ENCODE measurements at regions not wholly inside any gene's neighbourhood (a gene's known extent, or its start where the extent isn't known, plus 50 kb on each side); places are given as distances from the start of the nearest gene placed in this dataset.

DNA sequence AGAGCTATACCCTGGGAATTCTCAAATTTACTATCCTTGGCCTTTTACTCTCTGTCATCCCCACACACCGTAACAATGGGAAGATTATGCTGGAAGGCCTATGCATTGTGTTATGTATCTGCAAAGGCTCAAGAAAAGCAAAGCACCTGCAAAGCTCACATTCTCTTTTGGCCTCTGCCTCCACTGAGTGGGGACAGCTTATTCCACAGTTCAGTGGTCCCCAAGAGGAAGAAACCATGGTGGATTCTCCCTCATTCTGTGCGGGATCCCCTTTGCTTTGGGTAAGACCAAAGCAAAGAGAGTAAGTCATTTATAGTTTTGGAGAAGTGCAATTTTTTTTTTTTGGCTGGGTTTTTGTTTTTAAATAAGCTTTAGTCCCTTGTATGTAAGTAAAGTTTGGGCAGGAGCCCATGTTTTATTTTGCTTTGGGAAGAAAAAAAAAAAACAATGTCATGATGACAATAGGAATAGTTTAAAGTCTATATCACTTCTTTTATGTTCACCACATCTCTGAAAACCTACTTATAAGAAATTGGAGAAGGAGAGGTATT is 530.6 kb downstream of the FGF9 start:
- H4K20me1 ChIP-seq (replicated peaks in 1 of 2; ENCODE audit: control insufficient read depth in 1 of 2, insufficient read depth in 2 of 2, low read length in 2 of 2) = no peaks in the 10 kb centered on the region
- no peak overlapping the region for H2BK20ac ChIP-seq (ENCODE audit: low read length)
- no peak overlapping the region for H3K56ac ChIP-seq (replicated peaks; ENCODE audit: insufficient read length, low read depth, low read length)
- no peaks in the 10 kb centered on the region for H3K79me1 ChIP-seq (ENCODE audit: low read depth, low read length)
- H3K14ac ChIP-seq (ENCODE audit: insufficient read length) = no peak overlapping the region
- no peak overlapping the region for H3K4ac ChIP-seq (replicated peaks; ENCODE audit: insufficient read length, low read depth, low read length)
- no peaks in the 10 kb centered on the region for H3K36me3 ChIP-seq (ENCODE audit: control insufficient read depth in 2 of 4, insufficient read depth in 4 of 4, low read length in 3 of 4)
- no peaks in the 10 kb centered on the region for H3K79me2 ChIP-seq (ENCODE audit: control insufficient read depth in 1 of 2, insufficient read depth in 2 of 2, low read length in 2 of 2)
- H3K9ac ChIP-seq (replicated peaks in 1 of 4; ENCODE audit: extremely low read depth in 1 of 4, low read depth in 3 of 4, low read length in 3 of 4) = no peak overlapping the region
- ChIA-PET CTCF (ENCODE audit: partially characterized antibody) (interaction anchor here (0.7 kb wide), 1 partner anchor 86 kb away, joined by 3 read pairs; no protein-coding TSS in a partner anchor), POLR2A (ENCODE audit: partially characterized antibody) (no interaction called here)
- H4K8ac ChIP-seq (ENCODE audit: extremely low read depth, insufficient read depth, low read length) = no peak overlapping the region
- H2BK15ac ChIP-seq (ENCODE audit: low read length) = no peak overlapping the region
- no peak overlapping the region for H2AFZ ChIP-seq (ENCODE audit: low read length)
- DNase-seq (ENCODE audit: low read depth in 1 of 2, low spot score in 2 of 2) = no peak
- FAIRE-seq = no peak
- no peak overlapping the region for H2BK5ac ChIP-seq (ENCODE audit: low read depth, low read length)
- no peak overlapping the region for H3K18ac ChIP-seq (ENCODE audit: extremely low read depth, low read length)
- no peak overlapping the region for H4K91ac ChIP-seq (replicated peaks; ENCODE audit: insufficient read length, low read length)
- no peak overlapping the region for H3K4me2 ChIP-seq (ENCODE audit: insufficient read depth in 1 of 2, low read depth in 2 of 2, low read length in 2 of 2)
- H3K4me1 ChIP-seq (replicated peaks in 1 of 4; ENCODE audit: control insufficient read depth in 3 of 4, insufficient read depth in 4 of 4, low read length in 3 of 4) = peaks cover 0 to 7% (median 0%) of the 10 kb centered on the region in 4 experiments; a peak in 4 of 7 replicates
- H3K4me3 ChIP-seq (ENCODE audit: extremely low read depth in 1 of 4, insufficient read depth in 2 of 4, low read depth in 3 of 4, low read length in 4 of 4) = no peak overlapping the region
- no peak overlapping the region for H2AK5ac ChIP-seq (ENCODE audit: low read depth, low read length)
- no peaks in the 10 kb centered on the region for H3K9me3 ChIP-seq (ENCODE audit: insufficient read depth in 2 of 2, low read depth in 1 of 2, low read length in 1 of 2)
- no peaks in the 10 kb centered on the region for H3K23me2 ChIP-seq (ENCODE audit: low read depth, low read length)
- no peak overlapping the region for H3K23ac ChIP-seq (ENCODE audit: insufficient read length)
- WGBS, 2 experiments (ENCODE audit: extremely low coverage in 1 of 2, insufficient coverage in 1 of 2, insufficient read length in 1 of 2, insufficient replicate concordance in 2 of 2, low coverage in 1 of 2, low lambda C conversion rate in 2 of 2, missing lambda C conversion rate in 1 of 2) = 90% methylated on average over 2 of the region's 2 CpGs; no CpG with 5 or more reads in 1 of the 2 experiments
- H2BK120ac ChIP-seq (replicated peaks; ENCODE audit: low read depth, low read length) = no peak overlapping the region
- H4K5ac ChIP-seq (ENCODE audit: insufficient read length, low read depth, low read length) = no peak overlapping the region
- H2BK12ac ChIP-seq (ENCODE audit: low read depth, low read length) = no peak overlapping the region
- no peaks in the 10 kb centered on the region; a peak in 1 of 7 replicates for H3K27me3 ChIP-seq (replicated peaks in 1 of 4; ENCODE audit: control insufficient read depth in 3 of 4, extremely low read depth in 1 of 4, insufficient read depth in 3 of 4, low read length in 3 of 4)
- H3K27ac ChIP-seq (ENCODE audit: low read depth, low read length) = no peak overlapping the region
- TF ChIP-seq GTF2F1 (IDR thresholded peaks at IDR 0.05; ENCODE audit: borderline replicate concordance, low read depth, low read length) (no peak), TAF7 (optimal IDR thresholded peaks at IDR 0.05; ENCODE audit: borderline replicate concordance, low read depth, low read length) (no peak), KDM1A (IDR thresholded peaks at IDR 0.05; ENCODE audit: borderline replicate concordance, low read length) (no peak), CEBPB (IDR thresholded peaks at IDR 0.05; ENCODE audit: low read depth, low read length) (no peak), PHF8 (conservative IDR thresholded peaks at IDR 0.05; ENCODE audit: low read depth, low read length) (no peak), EZH2 (IDR thresholded peaks at IDR 0.05; ENCODE audit: low read depth, low read length, severe bottlenecking) (no peak), KDM5A (IDR thresholded peaks at IDR 0.05; ENCODE audit: low read length) (no peak), POLR2A (IDR thresholded peaks at IDR 0.05; ENCODE audit: control extremely low read depth in 1 of 2, low read depth in 2 of 2, low read length in 2 of 2) (no peak), GABPA (IDR thresholded peaks at IDR 0.05; ENCODE audit: borderline replicate concordance, insufficient read depth, low read length) (no peak), SIN3A (conservative IDR thresholded peaks at IDR 0.05 in 1 of 2, IDR thresholded peaks at IDR 0.05 in 1 of 2; ENCODE audit: low read depth in 1 of 2, low read length in 2 of 2) (no peak), CBX8 (IDR thresholded peaks at IDR 0.05; ENCODE audit: borderline replicate concordance, low read depth, low read length) (no peak), YY1 (IDR thresholded peaks at IDR 0.05; ENCODE audit: low read depth, low read length) (no peak)
- TF ChIP-seq, protein P1, sequence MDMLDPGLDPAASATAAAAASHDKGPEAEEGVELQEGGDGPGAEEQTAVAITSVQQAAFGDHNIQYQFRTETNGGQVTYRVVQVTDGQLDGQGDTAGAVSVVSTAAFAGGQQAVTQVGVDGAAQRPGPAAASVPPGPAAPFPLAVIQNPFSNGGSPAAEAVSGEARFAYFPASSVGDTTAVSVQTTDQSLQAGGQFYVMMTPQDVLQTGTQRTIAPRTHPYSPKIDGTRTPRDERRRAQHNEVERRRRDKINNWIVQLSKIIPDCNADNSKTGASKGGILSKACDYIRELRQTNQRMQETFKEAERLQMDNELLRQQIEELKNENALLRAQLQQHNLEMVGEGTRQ (IDR thresholded peaks at IDR 0.05; ENCODE audit: low read length) = no peak
